ENCODE measurements at regions not wholly inside any gene's neighbourhood (a gene's known extent, or its start where the extent isn't known, plus 50 kb on each side); places are given as distances from the start of the nearest gene placed in this dataset.

GRCh38 chr14:80084196-80084595 lies 127.1 kb downstream of the DIO2 start:
- H3K4me3 ChIP-seq, result no peak overlapping the region
- H3K4me1 ChIP-seq (ENCODE audit: low read depth), result no peaks in the 10 kb centered on the region
- no peaks in the 10 kb centered on the region for H3K36me3 ChIP-seq
- no peaks in the 10 kb centered on the region for H3K27me3 ChIP-seq
- no peaks in the 10 kb centered on the region for H3K9me3 ChIP-seq (ENCODE audit: low read depth)
- H3K27ac ChIP-seq, result no peak overlapping the region
- TF ChIP-seq CTCF (IDR thresholded peaks at IDR 0.05; ENCODE audit: low read depth, low read length), result no peak
- DNase-seq (ENCODE audit: low read depth in 1 of 2, low spot score in 1 of 2), result no peak

- TF ChIP-seq CTCF (IDR thresholded peaks at IDR 0.05; ENCODE audit: low read depth, low read length), result no peak
- Histone ChIP-seq H3K9me3 (ENCODE audit: low read depth) (no peaks in the 10 kb centered on the region), H3K27me3 (no peaks in the 10 kb centered on the region), H3K4me1 (ENCODE audit: low read depth) (no peaks in the 10 kb centered on the region), H3K36me3 (no peaks in the 10 kb centered on the region), H3K4me3 (no peak overlapping the region), H3K27ac (no peak overlapping the region)
- no peak for DNase-seq (ENCODE audit: low read depth in 1 of 2, low spot score in 1 of 2)
Observed at GRCh38 chr14:80080601-80081000, 130.7 kb downstream of the DIO2 start.

- no peaks in the 10 kb centered on the region for H3K9me3 ChIP-seq (ENCODE audit: low read depth)
- no peaks in the 10 kb centered on the region for H3K27me3 ChIP-seq
- no peak for DNase-seq (ENCODE audit: low read depth in 1 of 2, low spot score in 1 of 2)
- H3K4me1 ChIP-seq (ENCODE audit: low read depth), result no peaks in the 10 kb centered on the region
- H3K36me3 ChIP-seq, result no peaks in the 10 kb centered on the region
- H3K27ac ChIP-seq, result no peak overlapping the region
- no peak for TF ChIP-seq CTCF (IDR thresholded peaks at IDR 0.05; ENCODE audit: low read depth, low read length)
- no peak overlapping the region for H3K4me3 ChIP-seq
Observed at GRCh38 chr14:80078501-80078900, 132.8 kb downstream of the DIO2 start.

GRCh38 chr14:80077262-80077661 lies 134.0 kb downstream of the DIO2 start:
- H3K4me1 ChIP-seq (ENCODE audit: low read depth), result no peaks in the 10 kb centered on the region
- no peak for TF ChIP-seq CTCF (IDR thresholded peaks at IDR 0.05; ENCODE audit: low read depth, low read length)
- H3K9me3 ChIP-seq (ENCODE audit: low read depth), result no peaks in the 10 kb centered on the region
- no peak overlapping the region for H3K4me3 ChIP-seq
- no peaks in the 10 kb centered on the region for H3K36me3 ChIP-seq
- no peak for DNase-seq (ENCODE audit: low read depth in 1 of 2, low spot score in 1 of 2)
- no peak overlapping the region for H3K27ac ChIP-seq
- no peaks in the 10 kb centered on the region for H3K27me3 ChIP-seq

GRCh38 chr14:80074900-80075574 lies 136.3 kb downstream of the DIO2 start:
- Histone ChIP-seq H3K27ac (no peak overlapping the region), H3K36me3 (no peaks in the 10 kb centered on the region), H3K27me3 (no peaks in the 10 kb centered on the region), H3K9me3 (ENCODE audit: low read depth) (no peaks in the 10 kb centered on the region), H3K4me1 (ENCODE audit: low read depth) (no peaks in the 10 kb centered on the region), H3K4me3 (no peak overlapping the region)
- no peak for DNase-seq (ENCODE audit: low read depth in 1 of 2, low spot score in 1 of 2)
- no peak for TF ChIP-seq CTCF (IDR thresholded peaks at IDR 0.05; ENCODE audit: low read depth, low read length)
